ENCODE measurements at regions not wholly inside any gene's neighbourhood (a gene's known extent, or its start where the extent isn't known, plus 50 kb on each side); places are given as distances from the start of the nearest gene placed in this dataset.

- ATAC-seq, result no peak
- TF ChIP-seq TOX (CRISPR knock-in tag; IDR thresholded peaks at IDR 0.05; ENCODE audit: borderline replicate concordance) (no peak), TSHZ2 (CRISPR knock-in tag; IDR thresholded peaks at IDR 0.05) (no peak), PPARA (CRISPR knock-in tag; IDR thresholded peaks at IDR 0.05; ENCODE audit: borderline replicate concordance) (no peak), OSR1 (CRISPR knock-in tag; IDR thresholded peaks at IDR 0.05) (no peak), SNAI2 (CRISPR knock-in tag; IDR thresholded peaks at IDR 0.05) (no peak), ISL1 (CRISPR knock-in tag; IDR thresholded peaks at IDR 0.05) (no peak), ESRRG (CRISPR knock-in tag; IDR thresholded peaks at IDR 0.05) (no peak), BACH2 (CRISPR knock-in tag; IDR thresholded peaks at IDR 0.05; ENCODE audit: borderline replicate concordance) (no peak), POU6F1 (CRISPR knock-in tag; IDR thresholded peaks at IDR 0.05; ENCODE audit: borderline replicate concordance, low read depth) (no peak)
These were observed 102.3 kb downstream of the KLF6 start for GRCh38 chr10:3682745-3683144.

- TF ChIP-seq ISL1 (CRISPR knock-in tag; IDR thresholded peaks at IDR 0.05) (no peak), OSR1 (CRISPR knock-in tag; IDR thresholded peaks at IDR 0.05) (no peak), TOX (CRISPR knock-in tag; IDR thresholded peaks at IDR 0.05; ENCODE audit: borderline replicate concordance) (no peak), ZNF8 (CRISPR knock-in tag; IDR thresholded peaks at IDR 0.05) (no peak), GLIS3 (CRISPR knock-in tag; IDR thresholded peaks at IDR 0.05) (no peak), ESRRG (CRISPR knock-in tag; IDR thresholded peaks at IDR 0.05) (no peak), ZC3H10 (CRISPR knock-in tag; IDR thresholded peaks at IDR 0.05) (no peak), PPARA (CRISPR knock-in tag; IDR thresholded peaks at IDR 0.05; ENCODE audit: borderline replicate concordance) (no peak), ZNF565 (CRISPR knock-in tag; conservative IDR thresholded peaks at IDR 0.05; ENCODE audit: low read depth) (no peak), ARNTL (CRISPR knock-in tag; IDR thresholded peaks at IDR 0.05; ENCODE audit: borderline replicate concordance, low read depth) (no peak), ZFP3 (CRISPR knock-in tag; IDR thresholded peaks at IDR 0.05) (no peak), CSDC2 (CRISPR knock-in tag; IDR thresholded peaks at IDR 0.05) (no peak)
- no peak for ATAC-seq
These were observed 103.1 kb downstream of the KLF6 start for GRCh38 chr10:3681642-3682554.

GRCh38 chr10:3679950-3680629 is 104.9 kb downstream of the KLF6 start:
- ATAC-seq, result no peak
- TF ChIP-seq ZC3H10 (CRISPR knock-in tag; IDR thresholded peaks at IDR 0.05), result no peak
- TF ChIP-seq ZFP3 (CRISPR knock-in tag; IDR thresholded peaks at IDR 0.05), result no peak
- no peak for TF ChIP-seq TCF4 (CRISPR knock-in tag; IDR thresholded peaks at IDR 0.05; ENCODE audit: borderline replicate concordance)
- TF ChIP-seq ISL1 (CRISPR knock-in tag; IDR thresholded peaks at IDR 0.05), result no peak
- TF ChIP-seq PATZ1 (CRISPR knock-in tag; IDR thresholded peaks at IDR 0.05; ENCODE audit: borderline replicate concordance), result no peak
- TF ChIP-seq SNAI2 (CRISPR knock-in tag; IDR thresholded peaks at IDR 0.05), result no peak
- TF ChIP-seq OSR1 (CRISPR knock-in tag; IDR thresholded peaks at IDR 0.05), result no peak
- no peak for TF ChIP-seq CREB5 (CRISPR knock-in tag; IDR thresholded peaks at IDR 0.05; ENCODE audit: low read depth)
- no peak for TF ChIP-seq GLIS3 (CRISPR knock-in tag; IDR thresholded peaks at IDR 0.05)
- TF ChIP-seq POU6F1 (CRISPR knock-in tag; IDR thresholded peaks at IDR 0.05; ENCODE audit: borderline replicate concordance, low read depth), result no peak
- no peak for TF ChIP-seq RARB (CRISPR knock-in tag; IDR thresholded peaks at IDR 0.05)
- TF ChIP-seq TSHZ2 (CRISPR knock-in tag; IDR thresholded peaks at IDR 0.05), result no peak
- TF ChIP-seq ZNF70 (CRISPR knock-in tag; IDR thresholded peaks at IDR 0.05), result no peak
